SK-N-MC (cell line): ENCODE measurements at regions not wholly inside any gene's neighbourhood (a gene's known extent, or its start where the extent isn't known, plus 50 kb on each side); places are given as distances from the start of the nearest gene placed in this dataset.
"Not testable (repeated sequence)": the region's sequence is repeated elsewhere in the genome, so short reads cannot be mapped to it uniquely, and the experiment has no call there.

Experiments
- DNase-seq: peaks from one replicate; pipeline ENCODE4 v3.0.0-alpha.2; 2011; ENCODE audit warnings: low read depth, low spot score
- H3K27ac ChIP-seq: fragments of 200-600 bp; sonication (generic); 2 replicates; pipeline ENCODE4 v1.5.1; 2016; ENCODE audit warnings: mixed run types
- H3K36me3 ChIP-seq: fragments of 200-600 bp; sonication (generic); 2 replicates; pipeline ENCODE4 v1.6.1; 2017; ENCODE audit warnings: antibody characterized with exemption, low read length, mixed read lengths; ENCODE audit not compliant: insufficient read depth
- H3K4me3 ChIP-seq: fragments of 200-600 bp; sonication (generic); 2 replicates; pipeline ENCODE4 v1.5.1; 2016
- H3K9ac ChIP-seq: fragments of 200-600 bp; sonication (generic); 2 replicates; pipeline ENCODE4 v1.8.0; 2017; ENCODE audit warnings: mixed run types, mixed read lengths; ENCODE audit not compliant: insufficient read length
- H3K9me3 ChIP-seq: fragments of 200-600 bp; sonication (generic); 2 replicates; pipeline ENCODE4 v1.6.1; 2017; ENCODE audit warnings: low read depth, mild to moderate bottlenecking, antibody characterized with exemption, low read length, moderate library complexity, mixed read lengths
- EZH2 ChIP-seq: fragments of 200-600 bp; sonication (generic); IDR thresholded peaks from one replicate; pipeline ENCODE4 v1.6.1; 2017; ENCODE audit warnings: antibody characterized with exemption
- FOXP2 ChIP-seq: optimal IDR thresholded peaks from 2 replicates; pipeline ENCODE3; 2011; ENCODE audit warnings: mild to moderate bottlenecking, moderate library complexity; ENCODE audit not compliant: insufficient read depth; ENCODE audit errors: extremely low read length, control extremely low read depth
- POLR2AphosphoS5 ChIP-seq: IDR thresholded peaks from 2 replicates; pipeline ENCODE4 v1.6.1; 2012; ENCODE audit warnings: mild to moderate bottlenecking, low read depth, low read length, borderline replicate concordance

DNA sequence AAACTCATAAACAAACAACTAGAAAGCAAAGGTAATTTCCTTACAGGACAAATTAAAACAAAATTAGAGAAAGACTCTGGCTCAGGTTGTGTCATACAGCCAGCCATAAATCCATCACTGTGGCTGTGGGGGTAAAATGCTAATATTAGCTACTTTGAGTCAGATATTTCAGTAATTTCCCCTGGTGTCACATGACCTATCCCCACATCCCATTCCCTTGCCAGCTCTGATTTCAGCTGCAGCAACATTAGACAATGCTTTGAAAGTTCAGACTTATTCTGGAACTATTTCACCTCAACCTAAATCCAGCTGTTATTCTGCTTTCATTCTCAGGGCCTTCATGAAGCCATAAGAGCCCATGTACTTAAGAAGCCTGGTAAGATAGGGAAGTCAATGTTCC is 55.3 kb downstream of the RPL10L start:
- Histone ChIP-seq H3K27ac (no peak overlapping the region), H3K9ac (no peak overlapping the region), H3K36me3 (no peaks in the 10 kb centered on the region), H3K4me3 (no peak overlapping the region), H3K9me3 (no peaks in the 10 kb centered on the region)
- TF ChIP-seq EZH2 (no peak), POLR2AphosphoS5 (no peak), FOXP2 (no peak)
- no peak for DNase-seq

DNA sequence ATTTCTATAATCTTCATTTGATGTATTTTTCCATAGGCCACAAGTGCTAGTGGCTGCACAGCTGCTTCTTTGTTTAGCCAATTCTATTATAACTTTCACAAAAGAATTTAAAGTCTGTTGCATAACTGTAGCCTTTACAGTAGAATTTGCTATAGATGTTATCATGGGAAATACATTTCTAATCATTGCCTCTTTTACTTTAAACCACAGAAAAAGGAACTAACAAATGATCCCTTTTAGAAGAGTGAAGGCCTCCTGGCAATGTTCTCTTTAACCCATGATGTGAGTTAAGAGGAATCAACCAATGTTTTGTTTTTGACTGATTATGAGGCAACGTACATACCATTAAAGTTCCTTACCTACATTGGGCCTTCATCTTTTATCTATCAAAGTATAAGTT is 68.8 kb downstream of the RPL10L start:
- H3K9ac ChIP-seq, result no peak overlapping the region
- no peaks in the 10 kb centered on the region for H3K36me3 ChIP-seq
- H3K27ac ChIP-seq, result no peak overlapping the region
- TF ChIP-seq FOXP2 (no peak), POLR2AphosphoS5 (no peak), EZH2 (no peak)
- H3K4me3 ChIP-seq, result no peak overlapping the region
- DNase-seq, result no peak
- no peaks in the 10 kb centered on the region for H3K9me3 ChIP-seq

DNA sequence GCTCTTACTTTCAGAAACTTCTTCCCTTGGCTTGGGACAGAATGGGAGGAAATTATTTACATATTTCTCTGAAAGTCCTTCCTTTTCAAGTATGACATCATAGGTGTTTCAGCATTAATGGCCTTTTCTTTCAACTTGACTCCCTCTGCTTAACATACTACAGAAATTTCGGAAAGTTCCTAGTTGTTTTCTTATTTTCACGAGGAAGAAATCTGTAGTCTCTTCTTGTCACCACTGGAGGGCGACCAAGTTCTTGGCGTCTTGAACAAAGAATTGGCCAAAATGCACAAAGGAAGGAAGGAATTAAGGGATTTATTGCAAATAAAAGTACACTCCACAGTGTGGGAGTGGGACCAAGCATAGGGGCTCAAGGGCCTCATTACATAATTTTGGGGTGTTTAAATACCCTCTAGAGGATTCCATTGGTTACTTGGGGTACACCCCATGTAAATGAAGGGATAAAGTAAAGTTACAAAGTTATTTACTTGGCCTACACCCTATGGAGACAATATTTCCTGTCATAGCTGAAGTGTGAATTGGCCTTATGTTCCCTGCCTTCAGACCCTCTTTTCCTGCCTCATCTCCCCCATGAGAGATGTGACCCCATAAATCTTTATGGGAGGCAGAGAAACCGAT is 70.4 kb downstream of the RPL10L start:
- TF ChIP-seq FOXP2, result no peak
- no peak for TF ChIP-seq EZH2
- TF ChIP-seq POLR2AphosphoS5, result no peak
- Histone ChIP-seq H3K4me3 (0 out of 2 replicates have a peak overlapping the region, but pooled peaks have one; percentile 2), H3K36me3 (no peaks in the 10 kb centered on the region), H3K27ac (no peak overlapping the region), H3K9me3 (no peaks in the 10 kb centered on the region), H3K9ac (no peak overlapping the region)
- DNase-seq, result peak; percentile 45

- Histone ChIP-seq H3K4me3 (no peak overlapping the region), H3K36me3 (no peaks in the 10 kb centered on the region), H3K27ac (no peak overlapping the region), H3K9ac (no peak overlapping the region), H3K9me3 (no peaks in the 10 kb centered on the region)
- TF ChIP-seq EZH2, result no peak
- TF ChIP-seq POLR2AphosphoS5, result no peak
- TF ChIP-seq FOXP2, result no peak
- no peak for DNase-seq
Measured at GRCh38 chr14:46574978-46575375, 76.6 kb downstream of the RPL10L start.

- TF ChIP-seq FOXP2, result no peak
- TF ChIP-seq POLR2AphosphoS5, result no peak
- no peak for TF ChIP-seq EZH2
- H3K9ac ChIP-seq, result no peak overlapping the region
- H3K27ac ChIP-seq, result no peak overlapping the region
- H3K36me3 ChIP-seq, result no peaks in the 10 kb centered on the region
- no peaks in the 10 kb centered on the region for H3K9me3 ChIP-seq
- DNase-seq, result no peak
- no peak overlapping the region for H3K4me3 ChIP-seq
Measured at GRCh38 chr14:46574221-46574977, 77.2 kb downstream of the RPL10L start.

DNA sequence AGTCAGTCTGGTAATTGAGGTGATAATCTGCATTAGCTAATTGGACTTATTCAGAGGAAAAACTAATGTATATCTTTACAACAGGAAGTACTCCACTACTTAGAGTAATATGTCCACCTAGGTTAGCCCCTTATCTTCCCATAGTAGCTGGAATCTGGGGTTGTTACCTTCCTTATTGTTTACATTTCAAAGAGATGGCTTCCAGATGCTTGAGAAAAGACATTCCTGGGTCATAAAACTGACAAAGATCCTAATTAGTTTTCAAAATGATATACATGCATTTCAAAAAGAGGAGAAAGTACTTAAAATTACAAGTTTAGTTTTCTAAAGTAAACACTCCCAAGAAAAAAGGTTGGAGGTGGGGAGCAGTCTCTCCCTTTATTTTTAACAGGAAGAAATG is 78.1 kb downstream of the RPL10L start:
- TF ChIP-seq FOXP2, result no peak
- TF ChIP-seq EZH2, result no peak
- TF ChIP-seq POLR2AphosphoS5, result no peak
- Histone ChIP-seq H3K9me3 (no peaks in the 10 kb centered on the region), H3K4me3 (no peak overlapping the region), H3K27ac (no peak overlapping the region), H3K36me3 (no peaks in the 10 kb centered on the region), H3K9ac (no peak overlapping the region)
- no peak for DNase-seq

DNA sequence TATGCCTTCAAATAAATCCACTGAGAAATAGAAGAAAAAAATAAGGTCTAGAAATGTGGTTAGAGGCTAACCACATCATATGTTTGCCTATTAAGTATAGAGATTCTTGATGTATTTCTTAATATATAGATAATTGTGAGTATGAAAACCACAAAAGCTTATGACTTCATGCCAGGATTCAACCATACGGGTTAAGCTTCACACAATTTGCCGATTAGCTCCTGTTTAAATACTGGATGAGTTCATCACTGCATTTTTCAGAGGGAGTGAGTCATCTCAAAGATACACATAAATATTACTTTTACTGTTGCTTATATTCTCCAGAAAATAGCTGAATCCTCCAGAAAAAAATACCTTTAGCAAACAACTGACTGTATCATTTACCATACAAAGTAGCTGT is 79.6 kb downstream of the RPL10L start:
- H3K27ac ChIP-seq, result no peak overlapping the region
- no peak overlapping the region for H3K4me3 ChIP-seq
- TF ChIP-seq FOXP2 (no peak), POLR2AphosphoS5 (no peak), EZH2 (no peak)
- no peaks in the 10 kb centered on the region for H3K36me3 ChIP-seq
- peak; percentile 30 for DNase-seq
- no peaks in the 10 kb centered on the region for H3K9me3 ChIP-seq
- no peak overlapping the region for H3K9ac ChIP-seq

- not testable (repeated sequence) for DNase-seq, H3K4me3 ChIP-seq, H3K36me3 ChIP-seq, H3K9me3 ChIP-seq, H3K9ac ChIP-seq, H3K27ac ChIP-seq
Measured at GRCh38 chr14:46568161-46568560, 83.4 kb downstream of the RPL10L start.
